Breast epithelium (tissue), 3 donors: ENCODE measurements at regions not wholly inside any gene's neighbourhood (a gene's known extent, or its start where the extent isn't known, plus 50 kb on each side); places are given as distances from the start of the nearest gene placed in this dataset.

Experiments used
- CTCF ChIP-seq, 3 donors: fragments of 450-650 bp; IDR thresholded peaks; one replicate each; pipeline ENCODE4 v1.5.1; 2016 to 2017; ENCODE audit warnings: antibody characterized with exemption in 3 of 3, mild to moderate bottlenecking in 3 of 3, moderate library complexity in 3 of 3
- POLR2A ChIP-seq: fragments of 450-650 bp; IDR thresholded peaks from one replicate; pipeline ENCODE4 v1.6.1; 2016; ENCODE audit warnings: antibody characterized with exemption, mild to moderate bottlenecking, moderate library complexity

- no peak for TF ChIP-seq CTCF (IDR thresholded peaks at IDR 0.05)
- TF ChIP-seq POLR2A = no peak
These were observed 353.4 kb upstream of the PLXNA2 start for GRCh38 chr1:208597571-208597970.
